ENCODE measurements at regions not wholly inside any gene's neighbourhood (a gene's known extent, or its start where the extent isn't known, plus 50 kb on each side); places are given as distances from the start of the nearest gene placed in this dataset.
"Not testable (repeated sequence)": the region's sequence is repeated elsewhere in the genome, so short reads cannot be mapped to it uniquely, and the experiment has no call there.

DNA sequence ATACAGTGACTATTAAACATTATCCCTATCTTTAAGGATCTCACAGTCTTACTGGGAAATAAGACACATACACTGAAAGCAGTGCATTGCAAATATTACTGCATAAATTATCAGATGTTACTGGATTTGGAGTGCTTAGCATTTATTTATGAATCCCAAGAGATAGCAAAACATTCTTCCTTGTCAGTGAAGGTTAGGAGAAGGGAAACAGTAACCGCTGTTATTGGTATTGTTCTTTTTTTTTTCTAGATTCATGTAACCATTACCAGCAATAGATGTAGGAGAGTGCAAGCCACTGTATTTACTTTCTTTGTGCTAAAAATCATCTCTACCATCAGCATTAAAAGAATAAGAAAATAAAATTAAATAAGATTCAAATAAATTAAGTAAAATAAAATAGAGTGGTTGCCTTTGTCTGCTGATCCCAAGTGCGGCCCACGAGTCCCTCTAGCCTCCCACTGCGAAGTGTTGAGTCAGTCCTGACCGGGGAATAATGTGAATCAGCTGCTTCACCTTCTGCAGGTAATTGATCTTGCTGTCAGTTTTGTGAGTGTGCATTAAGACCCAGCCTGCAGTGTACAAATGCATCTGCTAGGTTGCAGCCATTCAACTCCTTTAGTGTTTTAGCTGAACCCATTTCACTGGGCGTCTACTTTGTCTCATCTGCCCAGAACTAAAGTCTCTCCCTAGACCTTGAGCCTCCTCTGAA lies 1344.9 kb downstream of the GATA3 start:
- DNase-seq, result no peak
- no peak overlapping the region for H4K8ac ChIP-seq (ENCODE audit: low read depth, low read length)
- H3K4me1 ChIP-seq (ENCODE audit: control insufficient read depth, low read depth, low read length), result no peaks in the 10 kb centered on the region
- H2BK15ac ChIP-seq (replicated peaks; ENCODE audit: low read depth), result no peak overlapping the region
- no peaks in the 10 kb centered on the region for H3K27me3 ChIP-seq (ENCODE audit: insufficient read depth, low read length, poor library complexity)
- no peak overlapping the region for H2BK5ac ChIP-seq (ENCODE audit: low read length)
- no peak overlapping the region for H2BK120ac ChIP-seq (ENCODE audit: low read depth, low read length)
- H3K9ac ChIP-seq (ENCODE audit: low read length), result no peak overlapping the region
- H3K27ac ChIP-seq (ENCODE audit: low read depth, low read length), result no peak overlapping the region
- no peak overlapping the region for H3K56ac ChIP-seq (ENCODE audit: low read length)
- no peak overlapping the region for H3K23ac ChIP-seq (ENCODE audit: low read length)
- no peaks in the 10 kb centered on the region for H3K36me3 ChIP-seq (ENCODE audit: control insufficient read depth, insufficient read depth, low read length)
- H3K79me2 ChIP-seq (ENCODE audit: control insufficient read depth, insufficient read depth, low read length), result no peaks in the 10 kb centered on the region
- H3K18ac ChIP-seq (ENCODE audit: low read length), result no peak overlapping the region
- no peak overlapping the region for H2AK5ac ChIP-seq (ENCODE audit: low read length)
- no peak overlapping the region for H3K4ac ChIP-seq (ENCODE audit: low read depth, low read length)
- H4K5ac ChIP-seq (ENCODE audit: low read length), result no peak overlapping the region
- WGBS (ENCODE audit: extremely low coverage, insufficient coverage, low lambda C conversion rate), result no CpG with 5 or more reads among the region's 6 CpGs
- H3K79me1 ChIP-seq (ENCODE audit: low read length), result no peaks in the 10 kb centered on the region
- H3K4me2 ChIP-seq (ENCODE audit: low read length), result no peak overlapping the region
- no peak overlapping the region for H3K4me3 ChIP-seq (ENCODE audit: low read length)

DNA sequence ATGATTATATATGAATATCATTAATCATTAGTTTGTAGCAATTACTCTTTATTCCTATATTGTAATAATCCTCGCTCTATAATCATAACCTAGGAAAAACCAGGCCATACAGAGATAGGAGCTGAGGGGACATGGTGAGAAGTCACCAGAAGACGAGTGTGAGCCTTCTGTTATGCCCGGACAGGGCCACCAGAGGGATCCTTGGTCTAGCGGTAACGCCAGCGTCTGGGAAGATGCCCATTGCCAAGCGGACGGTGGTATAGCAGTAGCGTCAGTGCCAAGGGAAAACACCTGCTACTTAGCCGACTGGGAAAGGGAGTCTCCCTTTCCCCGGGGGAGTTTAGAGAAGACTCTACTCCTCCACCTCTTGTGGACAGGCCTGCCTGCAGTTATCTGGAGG lies 1347.6 kb downstream of the GATA3 start:
- not testable (repeated sequence) for H3K9ac ChIP-seq (ENCODE audit: low read length); H3K79me2 ChIP-seq (ENCODE audit: control insufficient read depth, insufficient read depth, low read length); H3K79me1 ChIP-seq (ENCODE audit: low read length); H3K36me3 ChIP-seq (ENCODE audit: control insufficient read depth, insufficient read depth, low read length); H3K18ac ChIP-seq (ENCODE audit: low read length); H3K4me3 ChIP-seq (ENCODE audit: low read length); H3K23ac ChIP-seq (ENCODE audit: low read length); H3K27ac ChIP-seq (ENCODE audit: low read depth, low read length); H3K4me1 ChIP-seq (ENCODE audit: control insufficient read depth, low read depth, low read length); H3K4ac ChIP-seq (ENCODE audit: low read depth, low read length); H2BK5ac ChIP-seq (ENCODE audit: low read length); H4K8ac ChIP-seq (ENCODE audit: low read depth, low read length); H2BK120ac ChIP-seq (ENCODE audit: low read depth, low read length); H2BK15ac ChIP-seq (replicated peaks; ENCODE audit: low read depth); DNase-seq; H4K5ac ChIP-seq (ENCODE audit: low read length); H3K27me3 ChIP-seq (ENCODE audit: insufficient read depth, low read length, poor library complexity); H3K4me2 ChIP-seq (ENCODE audit: low read length); H2AK5ac ChIP-seq (ENCODE audit: low read length); H3K56ac ChIP-seq (ENCODE audit: low read length)
- no CpG with 5 or more reads among the region's 11 CpGs for WGBS (ENCODE audit: extremely low coverage, insufficient coverage, low lambda C conversion rate)

- not testable (repeated sequence) for H3K23ac ChIP-seq (ENCODE audit: low read length); H3K4me3 ChIP-seq (ENCODE audit: low read length); H4K8ac ChIP-seq (ENCODE audit: low read depth, low read length); H3K36me3 ChIP-seq (ENCODE audit: control insufficient read depth, insufficient read depth, low read length); H4K5ac ChIP-seq (ENCODE audit: low read length); H2BK5ac ChIP-seq (ENCODE audit: low read length); DNase-seq; H2BK15ac ChIP-seq (replicated peaks; ENCODE audit: low read depth); H2AK5ac ChIP-seq (ENCODE audit: low read length); H3K9ac ChIP-seq (ENCODE audit: low read length); H3K4me1 ChIP-seq (ENCODE audit: control insufficient read depth, low read depth, low read length); H3K4me2 ChIP-seq (ENCODE audit: low read length); H3K27me3 ChIP-seq (ENCODE audit: insufficient read depth, low read length, poor library complexity); H3K79me1 ChIP-seq (ENCODE audit: low read length); H3K4ac ChIP-seq (ENCODE audit: low read depth, low read length); H3K56ac ChIP-seq (ENCODE audit: low read length); H3K18ac ChIP-seq (ENCODE audit: low read length); H3K27ac ChIP-seq (ENCODE audit: low read depth, low read length); H2BK120ac ChIP-seq (ENCODE audit: low read depth, low read length); H3K79me2 ChIP-seq (ENCODE audit: control insufficient read depth, insufficient read depth, low read length)
- no CpG with 5 or more reads among the region's 9 CpGs for WGBS (ENCODE audit: extremely low coverage, insufficient coverage, low lambda C conversion rate)
Observed at GRCh38 chr10:9402507-9403195, 1348.2 kb downstream of the GATA3 start.

DNA sequence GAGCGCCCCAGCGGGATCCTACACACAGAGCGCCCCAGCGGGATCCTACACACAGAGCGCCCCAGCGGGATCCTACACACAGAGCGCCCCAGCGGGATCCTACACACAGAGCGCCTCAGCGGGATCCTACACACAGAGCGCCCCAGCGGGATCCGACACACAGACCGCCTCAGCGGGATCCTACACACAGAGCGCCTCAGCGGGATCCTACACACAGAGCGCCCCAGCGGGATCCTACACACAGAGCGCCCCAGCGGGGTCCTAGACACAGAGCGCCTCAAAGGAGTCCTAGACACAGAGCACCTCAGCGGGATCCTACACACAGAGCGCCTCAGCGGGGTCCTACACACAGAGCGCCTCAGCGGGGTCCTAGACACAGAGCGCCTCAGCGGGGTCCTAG lies 1352.7 kb downstream of the GATA3 start:
- H2BK120ac ChIP-seq (ENCODE audit: low read depth, low read length); H4K8ac ChIP-seq (ENCODE audit: low read depth, low read length); H2AK5ac ChIP-seq (ENCODE audit: low read length); H3K79me1 ChIP-seq (ENCODE audit: low read length); H3K79me2 ChIP-seq (ENCODE audit: control insufficient read depth, insufficient read depth, low read length); H3K4ac ChIP-seq (ENCODE audit: low read depth, low read length); DNase-seq; H4K5ac ChIP-seq (ENCODE audit: low read length); H3K18ac ChIP-seq (ENCODE audit: low read length); H3K4me3 ChIP-seq (ENCODE audit: low read length); H3K9ac ChIP-seq (ENCODE audit: low read length); H2BK5ac ChIP-seq (ENCODE audit: low read length); H3K56ac ChIP-seq (ENCODE audit: low read length); H3K4me1 ChIP-seq (ENCODE audit: control insufficient read depth, low read depth, low read length); H3K36me3 ChIP-seq (ENCODE audit: control insufficient read depth, insufficient read depth, low read length); H3K23ac ChIP-seq (ENCODE audit: low read length); H3K27ac ChIP-seq (ENCODE audit: low read depth, low read length); H3K4me2 ChIP-seq (ENCODE audit: low read length); H2BK15ac ChIP-seq (replicated peaks; ENCODE audit: low read depth); H3K27me3 ChIP-seq (ENCODE audit: insufficient read depth, low read length, poor library complexity): not testable (repeated sequence)
- no CpG with 5 or more reads among the region's 29 CpGs for WGBS (ENCODE audit: extremely low coverage, insufficient coverage, low lambda C conversion rate)

DNA sequence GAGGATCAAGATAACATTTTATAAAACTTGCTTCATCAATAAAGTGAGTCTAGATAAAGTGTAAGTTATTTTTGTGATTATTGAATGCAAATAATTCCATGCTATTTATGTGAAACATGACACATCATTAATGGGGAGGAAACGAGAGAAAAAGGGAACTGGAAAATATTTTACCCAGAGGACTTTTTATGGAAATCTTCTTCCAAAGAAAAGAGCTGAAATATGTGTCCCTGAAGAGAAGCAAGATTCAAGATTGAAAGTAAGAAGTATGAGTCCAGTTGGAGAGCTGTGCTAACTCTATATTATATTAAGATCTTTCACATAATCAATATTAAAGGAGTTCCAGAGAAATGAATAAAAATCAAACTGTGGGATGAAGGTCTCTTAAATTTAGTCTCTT lies 1361.8 kb downstream of the GATA3 start:
- no peak overlapping the region for H2BK120ac ChIP-seq (ENCODE audit: low read depth, low read length)
- H3K56ac ChIP-seq (ENCODE audit: low read length), result no peak overlapping the region
- no peak overlapping the region for H4K5ac ChIP-seq (ENCODE audit: low read length)
- no peak overlapping the region for H3K4me3 ChIP-seq (ENCODE audit: low read length)
- H3K27me3 ChIP-seq (ENCODE audit: insufficient read depth, low read length, poor library complexity), result no peaks in the 10 kb centered on the region
- no peak overlapping the region for H3K23ac ChIP-seq (ENCODE audit: low read length)
- no peak overlapping the region for H3K4me2 ChIP-seq (ENCODE audit: low read length)
- no peak overlapping the region for H3K18ac ChIP-seq (ENCODE audit: low read length)
- H3K36me3 ChIP-seq (ENCODE audit: control insufficient read depth, insufficient read depth, low read length), result no peaks in the 10 kb centered on the region
- no peak overlapping the region for H3K4ac ChIP-seq (ENCODE audit: low read depth, low read length)
- WGBS (ENCODE audit: extremely low coverage, insufficient coverage, low lambda C conversion rate), result no CpG with 5 or more reads among the region's 1 CpG
- H2BK15ac ChIP-seq (replicated peaks; ENCODE audit: low read depth), result no peak overlapping the region
- no peaks in the 10 kb centered on the region for H3K4me1 ChIP-seq (ENCODE audit: control insufficient read depth, low read depth, low read length)
- H4K8ac ChIP-seq (ENCODE audit: low read depth, low read length), result no peak overlapping the region
- H3K79me2 ChIP-seq (ENCODE audit: control insufficient read depth, insufficient read depth, low read length), result no peaks in the 10 kb centered on the region
- no peak overlapping the region for H3K9ac ChIP-seq (ENCODE audit: low read length)
- no peak overlapping the region for H2AK5ac ChIP-seq (ENCODE audit: low read length)
- no peak for DNase-seq
- no peaks in the 10 kb centered on the region for H3K79me1 ChIP-seq (ENCODE audit: low read length)
- no peak overlapping the region for H2BK5ac ChIP-seq (ENCODE audit: low read length)
- H3K27ac ChIP-seq (ENCODE audit: low read depth, low read length), result no peak overlapping the region

DNA sequence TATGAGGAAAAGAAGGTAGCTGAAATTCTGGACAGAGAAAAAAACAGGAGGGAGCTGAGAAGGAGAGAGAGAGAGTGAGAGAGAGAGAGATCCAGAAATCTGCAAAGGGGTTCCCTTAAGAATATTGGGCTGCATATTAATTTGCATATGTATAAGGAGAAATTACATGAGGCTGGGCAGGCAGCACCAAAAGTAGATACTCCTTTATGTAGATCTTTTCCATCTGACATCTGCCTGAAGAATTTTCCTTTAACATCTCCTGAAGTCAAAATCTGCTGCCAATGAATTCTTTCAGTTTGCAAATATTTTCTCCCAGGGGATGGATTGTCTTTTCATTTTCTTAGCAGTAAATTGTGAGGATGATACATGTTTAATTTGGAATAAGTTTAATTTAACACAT lies 1365.3 kb downstream of the GATA3 start:
- H3K79me1 ChIP-seq (ENCODE audit: low read length), result no peaks in the 10 kb centered on the region
- no peak overlapping the region for H2BK120ac ChIP-seq (ENCODE audit: low read depth, low read length)
- H2AK5ac ChIP-seq (ENCODE audit: low read length), result no peak overlapping the region
- no peak overlapping the region for H3K4me3 ChIP-seq (ENCODE audit: low read length)
- H3K79me2 ChIP-seq (ENCODE audit: control insufficient read depth, insufficient read depth, low read length), result no peaks in the 10 kb centered on the region
- no peak overlapping the region for H4K5ac ChIP-seq (ENCODE audit: low read length)
- no peak overlapping the region for H3K4me2 ChIP-seq (ENCODE audit: low read length)
- H3K27ac ChIP-seq (ENCODE audit: low read depth, low read length), result no peak overlapping the region
- H3K56ac ChIP-seq (ENCODE audit: low read length), result no peak overlapping the region
- H3K18ac ChIP-seq (ENCODE audit: low read length), result no peak overlapping the region
- H4K8ac ChIP-seq (ENCODE audit: low read depth, low read length), result no peak overlapping the region
- no peaks in the 10 kb centered on the region for H3K4me1 ChIP-seq (ENCODE audit: control insufficient read depth, low read depth, low read length)
- no peak overlapping the region for H3K4ac ChIP-seq (ENCODE audit: low read depth, low read length)
- no peaks in the 10 kb centered on the region for H3K36me3 ChIP-seq (ENCODE audit: control insufficient read depth, insufficient read depth, low read length)
- no peak overlapping the region for H3K23ac ChIP-seq (ENCODE audit: low read length)
- H3K27me3 ChIP-seq (ENCODE audit: insufficient read depth, low read length, poor library complexity), result no peaks in the 10 kb centered on the region
- no peak for DNase-seq
- H2BK15ac ChIP-seq (replicated peaks; ENCODE audit: low read depth), result no peak overlapping the region
- H2BK5ac ChIP-seq (ENCODE audit: low read length), result no peak overlapping the region
- no peak overlapping the region for H3K9ac ChIP-seq (ENCODE audit: low read length)

Measured in mesendoderm (in vitro differentiated cells).